ENCODE measurements at regions not wholly inside any gene's neighbourhood (a gene's known extent, or its start where the extent isn't known, plus 50 kb on each side); places are given as distances from the start of the nearest gene placed in this dataset.

DNA sequence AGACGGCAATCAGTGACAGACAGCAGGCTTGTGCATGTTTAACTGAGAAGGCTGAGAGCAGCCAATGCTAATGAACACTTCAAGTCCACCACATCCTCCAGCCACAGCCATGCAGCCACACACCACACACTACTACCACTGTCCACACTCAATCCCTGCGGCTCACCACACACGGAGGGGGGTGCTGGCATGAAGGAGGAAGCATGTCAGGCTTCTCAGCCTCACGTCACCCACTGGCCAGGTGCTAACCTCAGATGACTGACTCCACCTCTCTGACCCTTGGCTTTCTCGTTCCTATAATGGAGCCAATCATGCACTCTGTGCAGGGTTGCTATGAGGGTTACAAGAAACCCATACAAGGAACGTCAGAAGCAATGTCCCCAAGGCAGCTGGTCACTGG is 165.4 kb upstream of the RNF32 start:
- no peaks in the 10 kb centered on the region for H3K4me1 ChIP-seq (ENCODE audit: insufficient read depth)
- no peaks in the 10 kb centered on the region for H3K27me3 ChIP-seq (ENCODE audit: insufficient read depth)
- no peaks in the 10 kb centered on the region for H3K9me2 ChIP-seq (ENCODE audit: insufficient read depth)
- Mint-ChIP-seq H3K36me3 (ENCODE audit: low read depth) (no peaks in the 10 kb centered on the region), H3K9me3 (peaks cover 3% of the 10 kb centered on the region; the same call in 2 of the 3 replicates), H3K4me3 (no peak overlapping the region), H3K4me1 (peaks cover 21% of the 10 kb centered on the region), H3K27me3 (ENCODE audit: insufficient read depth, low read depth, poor library complexity) (peaks cover 2% of the 10 kb centered on the region), H3K27ac (no peak overlapping the region)
- no peak for ATAC-seq
- no peak overlapping the region for H3K4me2 ChIP-seq
- no peak overlapping the region for H2AFZ ChIP-seq
- no peak overlapping the region for H3K4me3 ChIP-seq
- no peaks in the 10 kb centered on the region for H3F3A ChIP-seq (replicated peaks; ENCODE audit: low read depth)
- DNase-seq (ENCODE audit: low spot score) = no peak
- no peaks in the 10 kb centered on the region for H3K79me2 ChIP-seq (replicated peaks; ENCODE audit: insufficient read depth)
- TF ChIP-seq, protein P1, sequence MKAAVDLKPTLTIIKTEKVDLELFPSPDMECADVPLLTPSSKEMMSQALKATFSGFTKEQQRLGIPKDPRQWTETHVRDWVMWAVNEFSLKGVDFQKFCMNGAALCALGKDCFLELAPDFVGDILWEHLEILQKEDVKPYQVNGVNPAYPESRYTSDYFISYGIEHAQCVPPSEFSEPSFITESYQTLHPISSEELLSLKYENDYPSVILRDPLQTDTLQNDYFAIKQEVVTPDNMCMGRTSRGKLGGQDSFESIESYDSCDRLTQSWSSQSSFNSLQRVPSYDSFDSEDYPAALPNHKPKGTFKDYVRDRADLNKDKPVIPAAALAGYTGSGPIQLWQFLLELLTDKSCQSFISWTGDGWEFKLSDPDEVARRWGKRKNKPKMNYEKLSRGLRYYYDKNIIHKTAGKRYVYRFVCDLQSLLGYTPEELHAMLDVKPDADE (IDR thresholded peaks at IDR 0.05) = no peak
- TF ChIP-seq JUNB (IDR thresholded peaks at IDR 0.05; ENCODE audit: unreplicated experiment) (no peak), ZNF114 (CRISPR knock-in tag; IDR thresholded peaks at IDR 0.05) (no peak), ZNF331 (CRISPR knock-in tag; IDR thresholded peaks at IDR 0.05; ENCODE audit: low read depth) (no peak), ZNF462 (CRISPR knock-in tag; IDR thresholded peaks at IDR 0.05) (no peak), STAT1 (IDR thresholded peaks at IDR 0.05; ENCODE audit: unreplicated experiment) (no peak), NANOG (IDR thresholded peaks at IDR 0.05; ENCODE audit: borderline replicate concordance) (no peak), EZH2 (IDR thresholded peaks at IDR 0.05; ENCODE audit: low read depth, unreplicated experiment) (no peak), REST (IDR thresholded peaks at IDR 0.05; ENCODE audit: unreplicated experiment) (no peak), CREB1 (CRISPR knock-in tag; IDR thresholded peaks at IDR 0.05; ENCODE audit: low read depth) (no peak), CTCF (conservative IDR thresholded peaks at IDR 0.05; ENCODE audit: low read depth in 2 of 2) (no peak), POLR2AphosphoS5 (IDR thresholded peaks at IDR 0.05; ENCODE audit: low read depth) (no peak), EZH2phosphoT487 (IDR thresholded peaks at IDR 0.05; ENCODE audit: unreplicated experiment) (no peak)
- no peak overlapping the region for H3K27ac ChIP-seq (ENCODE audit: low read depth)
- no peaks in the 10 kb centered on the region for H4K20me1 ChIP-seq (replicated peaks; ENCODE audit: insufficient read depth)
- H3K36me3 ChIP-seq (ENCODE audit: insufficient read depth) = no peaks in the 10 kb centered on the region

Data from GM23338 (cell line).